GM12878 (cell line): ENCODE measurements at regions not wholly inside any gene's neighbourhood (a gene's known extent, or its start where the extent isn't known, plus 50 kb on each side); places are given as distances from the start of the nearest gene placed in this dataset.

Experiments used
- ATAC-seq: fragments of 200-7000 bp; cut with Tn5 transposase; 3 replicates; pipeline ENCODE4 v1.9.1; 2020; ENCODE audit warnings: mild to moderate bottlenecking, moderate library complexity
- BruUV-seq: library from RNA; stranded (reverse); fragments of 400-500 nt; replicated peaks from 2 replicates; lab custom pipeline; 2021; lab: Mats Ljungman, UMichigan
- CTCF ChIA-PET: fragments of 300-600 bp; sonication (Branson Sonifier 250); formaldehyde crosslinking; extraction: SDS; loops from one replicate; lab custom pipeline; 2021; ENCODE audit warnings: inconsistent platforms; lab: Yijun Ruan, JAX
- POLR2A ChIA-PET: fragments of 350-600 bp; formaldehyde crosslinking; extraction: SDS; loops from one replicate; lab custom pipeline; 2021; ENCODE audit warnings: inconsistent platforms; lab: Charles Lee
- RAD21 ChIA-PET: fragments of 300-600 bp; sonication (Branson Sonifier 250); formaldehyde crosslinking; loops from one replicate; lab custom pipeline; 2023; ENCODE audit warnings: antibody characterized with exemption; ENCODE audit not compliant: unreplicated experiment; lab: Charles Lee
- SMC1A ChIA-PET: fragments of 300-600 bp; sonication (Branson Sonifier 250); formaldehyde crosslinking; loops from one replicate; lab custom pipeline; 2023; ENCODE audit not compliant: unreplicated experiment, uncharacterized antibody; lab: Charles Lee
- DNase-seq: peaks from one replicate; pipeline ENCODE4 v3.0.0-alpha.2; 2011; ENCODE audit warnings: low read depth, low spot score
- FAIRE-seq: peaks from 3 replicates; lab custom pipeline; 2011; peaks lifted over from hg19 to GRCh38; lab: Jason Lieb, UNC
- H2AFZ ChIP-seq: 2 replicates; pipeline ENCODE4 v1.6.0; 2011; ENCODE audit warnings: low read depth, low read length, control low read depth; ENCODE audit not compliant: control insufficient read depth
- H3K27ac ChIP-seq: 2 replicates; pipeline ENCODE4 v1.5.1; 2011; ENCODE audit warnings: control low read depth; ENCODE audit not compliant: control insufficient read depth, insufficient read depth
- H3K27me3 ChIP-seq, 2 experiments: replicated peaks in 1 of 2; 2 replicates each; pipeline versions ENCODE4 v1.6.0 to v1.6.1; 2011; ENCODE audit warnings: low read length in 1 of 2; ENCODE audit not compliant: control insufficient read depth in 2 of 2, insufficient read depth in 2 of 2
- H3K36me3 ChIP-seq, 2 experiments: 2 replicates each; pipeline ENCODE4 v1.5.1; 2011; ENCODE audit warnings: low read length in 1 of 2; ENCODE audit not compliant: control insufficient read depth in 2 of 2, insufficient read depth in 2 of 2
- H3K4me1 ChIP-seq: 2 replicates; pipeline ENCODE4 v1.6.1; 2011; ENCODE audit warnings: mild to moderate bottlenecking, low read length, moderate library complexity, mixed read lengths; ENCODE audit not compliant: control insufficient read depth, insufficient read depth
- H3K4me2 ChIP-seq: 2 replicates; pipeline ENCODE4 v1.6.0; 2011; ENCODE audit warnings: control low read depth; ENCODE audit not compliant: control insufficient read depth, insufficient read depth
- H3K4me3 ChIP-seq: fragments of 200-600 bp; sonication (generic); 2 replicates; pipeline ENCODE4 v1.5.1; 2016
- H3K79me2 ChIP-seq: 2 replicates; pipeline ENCODE4 v1.6.0; 2011; ENCODE audit warnings: low read length; ENCODE audit not compliant: control insufficient read depth, insufficient read depth
- H3K9ac ChIP-seq: 2 replicates; pipeline ENCODE4 v1.8.0; 2011; ENCODE audit warnings: low read length, control low read depth, mixed read lengths; ENCODE audit not compliant: control insufficient read depth, insufficient read depth
- H3K9me3 ChIP-seq: replicated peaks from 3 replicates; pipeline ENCODE4 v1.5.1; 2011; ENCODE audit warnings: mild to moderate bottlenecking, low read length; ENCODE audit not compliant: control insufficient read depth, insufficient read depth
- H4K20me1 ChIP-seq: 2 replicates; pipeline ENCODE4 v1.6.0; 2011; ENCODE audit not compliant: control insufficient read depth, insufficient read depth
- CEBPB ChIP-seq, 2 experiments: fragments of 150-350 bp in 1 of 2; IDR thresholded peaks; 2 replicates each; pipeline ENCODE4 v1.6.1; 2012 to 2014; ENCODE audit warnings: low read depth in 2 of 2, low read length in 2 of 2, borderline replicate concordance in 1 of 2, inconsistent platforms in 1 of 2
- CTCF ChIP-seq, 3 experiments: IDR thresholded peaks in 2 of 3; conservative IDR thresholded peaks in 1 of 3; 2 replicates each; pipeline ENCODE4 v1.5.1; 2011; ENCODE audit warnings: low read depth in 3 of 3, low read length in 3 of 3, mild to moderate bottlenecking in 3 of 3, control low read depth in 2 of 3, moderate library complexity in 2 of 3, inconsistent platforms in 1 of 3, mixed read lengths in 1 of 3; ENCODE audit not compliant: control insufficient read depth in 2 of 3, insufficient read depth in 1 of 3; ENCODE audit errors: extremely low read depth in 1 of 3
- GABPA ChIP-seq: IDR thresholded peaks from 2 replicates; pipeline ENCODE4 v1.6.1; 2014; ENCODE audit warnings: antibody characterized with exemption, low read depth, mild to moderate bottlenecking, inconsistent platforms
- NRF1 ChIP-seq: conservative IDR thresholded peaks from 2 replicates; pipeline ENCODE4 v1.6.1; 2011; ENCODE audit warnings: mild to moderate bottlenecking, low read depth, low read length, improper control_type of control experiment
- RAD21 ChIP-seq: IDR thresholded peaks from 2 replicates; pipeline ENCODE4 v1.6.1; 2011; ENCODE audit warnings: mild to moderate bottlenecking, low read depth, low read length, moderate library complexity; ENCODE audit not compliant: insufficient read depth
- SMAD5 ChIP-seq: IDR thresholded peaks from 2 replicates; pipeline ENCODE4 v1.6.1; 2016; ENCODE audit warnings: antibody characterized with exemption, low read depth
- ZNF592 ChIP-seq: fragments of 450-650 bp; IDR thresholded peaks from 2 replicates; pipeline ENCODE4 v1.6.1; 2017; ENCODE audit warnings: mild to moderate bottlenecking, moderate library complexity
- WGBS: methylation state at CpG from one replicate; pipeline ENCODE4 v1.1.6; 2016; ENCODE audit warnings: low lambda C conversion rate; ENCODE audit not compliant: insufficient replicate concordance, insufficient coverage; ENCODE audit errors: missing lambda C conversion rate; 5-methylcytosine and 5-hydroxymethylcytosine counted together
- in situ Hi-C: fragments of 300-500 bp; cut with MboI; formaldehyde crosslinking; loops from 9 replicates; pipeline ENCODE4 v1.14.3; 2018; ENCODE audit warnings: mixed read lengths
- intact Hi-C: fragments of 100-400 bp; cut with micrococcal nuclease; formaldehyde crosslinking; loops from one replicate; pipeline ENCODE4 v1.14.2; 2022; ENCODE audit not compliant: unreplicated experiment

GRCh38 chr6:47897247-47897646 lies 115.4 kb downstream of the OPN5 start:
- POLR2A ChIA-PET = interaction anchor here (0.6 kb wide), 1 partner anchor 16 kb away, joined by 4 read pairs; no protein-coding TSS in a partner anchor

More at GRCh38 chr6:47897247-47897646, 115.4 kb downstream of the OPN5 start:
- no peak overlapping the region for H3K4me2 ChIP-seq
- TF ChIP-seq CTCF (IDR thresholded peaks at IDR 0.05 in 2 of 3, conservative IDR thresholded peaks at IDR 0.05 in 1 of 3; ENCODE audit: control insufficient read depth in 2 of 3, extremely low read depth in 1 of 3, insufficient read depth in 1 of 3, low read depth in 3 of 3, low read length in 3 of 3) = no peak
- TF ChIP-seq RAD21 = no peak
- no peak for TF ChIP-seq NRF1
- no peak for TF ChIP-seq ZNF592
- no peak for TF ChIP-seq SMAD5
- TF ChIP-seq GABPA = no peak
- no peak for TF ChIP-seq CEBPB (IDR thresholded peaks at IDR 0.05; ENCODE audit: borderline replicate concordance in 1 of 2, low read depth in 2 of 2, low read length in 2 of 2)
- WGBS = 0% methylated on average over 3 of the region's 3 CpGs
- no peak overlapping the region for H2AFZ ChIP-seq
- H4K20me1 ChIP-seq = no peaks in the 10 kb centered on the region
- RAD21 ChIA-PET = no interaction called here
- in situ Hi-C loops = no loop called here
- intact Hi-C loops = no loop called here
- FAIRE-seq = no peak
- no TSS peak for BruUV-seq
- SMC1A ChIA-PET = interaction anchor here (0.6 kb wide), 1 partner anchor 33 kb away, joined by 3 read pairs; no protein-coding TSS in a partner anchor
- no peak for ATAC-seq
- H3K36me3 ChIP-seq = no peaks in the 10 kb centered on the region
- DNase-seq = no peak
- H3K9ac ChIP-seq = no peak overlapping the region
- H3K27me3 ChIP-seq = no peaks in the 10 kb centered on the region
- H3K79me2 ChIP-seq = no peaks in the 10 kb centered on the region
- CTCF ChIA-PET = no interaction called here
- no peak overlapping the region for H3K27ac ChIP-seq
- H3K4me3 ChIP-seq = no peak overlapping the region
- no peaks in the 10 kb centered on the region for H3K9me3 ChIP-seq
- no peaks in the 10 kb centered on the region for H3K4me1 ChIP-seq
